Esophagus squamous epithelium (tissue), 4 donors: ENCODE measurements at regions not wholly inside any gene's neighbourhood (a gene's known extent, or its start where the extent isn't known, plus 50 kb on each side); places are given as distances from the start of the nearest gene placed in this dataset.

ENCODE experiments used
- CTCF ChIP-seq, 6 experiments: fragments of 450-650 bp in 4 of 6; fragments of 200-600 bp in 2 of 6; sonication (generic) in 2 of 6; IDR thresholded peaks; one replicate each; pipeline ENCODE4 v1.5.1; 2016 to 2019; ENCODE audit warnings: antibody characterized with exemption in 6 of 6, mild to moderate bottlenecking in 4 of 6, moderate library complexity in 4 of 6
- POLR2A ChIP-seq, 4 donors: fragments of 450-650 bp; IDR thresholded peaks; one replicate each; pipeline ENCODE4 v1.6.1; 2017; ENCODE audit warnings: antibody characterized with exemption in 4 of 4, mild to moderate bottlenecking in 4 of 4, moderate library complexity in 3 of 4

GRCh38 chr7:13067036-13067435 is 379.6 kb downstream of the ARL4A start:
- TF ChIP-seq CTCF (IDR thresholded peaks at IDR 0.05) (no peak), POLR2A (IDR thresholded peaks at IDR 0.05) (no peak)
